K562 (cell line): ENCODE measurements at regions not wholly inside any gene's neighbourhood (a gene's known extent, or its start where the extent isn't known, plus 50 kb on each side); places are given as distances from the start of the nearest gene placed in this dataset.

ENCODE experiments used
- BDP1 ChIP-seq: IDR thresholded peaks from 3 replicates; pipeline ENCODE4 v1.6.1; 2011; ENCODE audit not compliant: insufficient read length, insufficient read depth
- MGA ChIP-seq: fragments of 450-650 bp; IDR thresholded peaks from 2 replicates; pipeline ENCODE4 v1.6.1; 2016; ENCODE audit warnings: mild to moderate bottlenecking, moderate library complexity
- MLLT1 ChIP-seq, 2 experiments: fragments of 450-650 bp; IDR thresholded peaks; 2 replicates each; pipeline ENCODE4 v1.6.1; 2016
- RAD21 ChIP-seq, 2 experiments: fragments of 250-450 bp in 1 of 2; fragments of 450-650 bp in 1 of 2; sonication (Bioruptor Pico) in 1 of 2; formaldehyde crosslinking in 1 of 2; IDR thresholded peaks in 1 of 2; conservative IDR thresholded peaks in 1 of 2; 2 replicates each; pipeline versions ENCODE4 v1.4.0 to v1.8.0; 2020 to 2022; ENCODE audit warnings: mild to moderate bottlenecking in 2 of 2, moderate library complexity in 1 of 2
- REST ChIP-seq, 2 experiments: fragments of 450-650 bp; formaldehyde crosslinking in 1 of 2; IDR thresholded peaks; 2 replicates each; pipeline versions ENCODE4 v1.4.0 to v1.6.1; 2014 to 2020; ENCODE audit warnings: mild to moderate bottlenecking in 2 of 2, borderline replicate concordance in 1 of 2, low read depth in 1 of 2
- SAFB ChIP-seq: fragments of 200-400 bp; formaldehyde crosslinking; IDR thresholded peaks from 2 replicates; pipeline ENCODE4 v1.6.1; 2017; ENCODE audit warnings: low read depth, low read length, borderline replicate concordance

- no peak for TF ChIP-seq MLLT1 (IDR thresholded peaks at IDR 0.05)
- TF ChIP-seq MGA = no peak
- TF ChIP-seq RAD21 (CRISPR knock-in tag; conservative IDR thresholded peaks at IDR 0.05 in 1 of 2, IDR thresholded peaks at IDR 0.05 in 1 of 2) = peak; percentile 80 to 87
- TF ChIP-seq SAFB = no peak
- TF ChIP-seq BDP1 = no peak
- TF ChIP-seq REST (IDR thresholded peaks at IDR 0.05; ENCODE audit: borderline replicate concordance) = peak; percentile 63; the same call in 1 of the 2 replicates
- no peak for TF ChIP-seq REST (CRISPR knock-in tag; IDR thresholded peaks at IDR 0.05; ENCODE audit: low read depth)
Measured at GRCh38 chr6:25223490-25223991, 55.6 kb upstream of the CARMIL1 start (continued).
